Panc1 (cell line): ENCODE measurements at regions not wholly inside any gene's neighbourhood (a gene's known extent, or its start where the extent isn't known, plus 50 kb on each side); places are given as distances from the start of the nearest gene placed in this dataset.

ENCODE experiments used
- ATAC-seq: fragments of 200-7000 bp; cut with Tn5 transposase; 2 replicates; pipeline ENCODE4 v1.9.1; 2020; ENCODE audit warnings: mild to moderate bottlenecking, moderate library complexity
- BruUV-seq: library from RNA; stranded (reverse); fragments of 400-500 nt; replicated peaks from 2 replicates; lab custom pipeline; 2021; lab: Mats Ljungman, UMichigan
- CTCF ChIA-PET: fragments of 300-600 bp; sonication (Branson Sonifier 250); formaldehyde crosslinking; loops from one replicate; lab custom pipeline; 2022; ENCODE audit warnings: antibody characterized with exemption; lab: Charles Lee
- POLR2A ChIA-PET: fragments of 300-600 bp; sonication (Branson Sonifier 250); formaldehyde crosslinking; loops from one replicate; lab custom pipeline; 2022; ENCODE audit warnings: antibody characterized with exemption; lab: Charles Lee
- DNase-seq: peaks from one replicate; pipeline ENCODE4 v3.0.0-alpha.2; 2010; ENCODE audit warnings: low read depth, low spot score
- H3K27ac ChIP-seq: 2 replicates; pipeline ENCODE4 v1.5.1; 2011; ENCODE audit warnings: mild to moderate bottlenecking, low read length, inconsistent platforms
- H3K27me3 ChIP-seq: fragments of 200-500 bp; sonication (Bioruptor generic); 2 replicates; pipeline ENCODE4 v1.6.0; 2014; ENCODE audit warnings: low read length, inconsistent platforms; ENCODE audit not compliant: control insufficient read depth, insufficient read depth
- H3K36me3 ChIP-seq: fragments of 200-500 bp; sonication (Bioruptor generic); 2 replicates; pipeline ENCODE4 v1.5.1; 2014; ENCODE audit warnings: inconsistent platforms, mild to moderate bottlenecking, low read length, moderate library complexity; ENCODE audit not compliant: control insufficient read depth, insufficient read depth
- H3K4me1 ChIP-seq: 2 replicates; pipeline ENCODE4 v1.5.1; 2011; ENCODE audit warnings: inconsistent platforms, mild to moderate bottlenecking, low read length, moderate library complexity; ENCODE audit not compliant: control insufficient read depth, insufficient read depth
- H3K4me3 ChIP-seq, 2 experiments: 2 replicates each; pipeline ENCODE4 v1.5.1; 2011 to 2012; ENCODE audit warnings: low read depth in 2 of 2, low read length in 2 of 2, mild to moderate bottlenecking in 2 of 2, inconsistent platforms in 1 of 2, moderate library complexity in 1 of 2
- H3K9me3 ChIP-seq: fragments of 200-500 bp; sonication (Bioruptor generic); 2 replicates; pipeline ENCODE4 v1.5.1; 2014; ENCODE audit warnings: low read depth, mild to moderate bottlenecking, inconsistent platforms, low read length, moderate library complexity; ENCODE audit not compliant: control insufficient read depth, insufficient read depth
- POLR2AphosphoS5 ChIP-seq: IDR thresholded peaks from 2 replicates; pipeline ENCODE4 v1.6.1; 2012; ENCODE audit warnings: mild to moderate bottlenecking, low read depth, low read length, moderate library complexity
- SIN3A ChIP-seq: IDR thresholded peaks from 2 replicates; pipeline ENCODE4 v1.6.1; 2012; ENCODE audit warnings: low read depth, mild to moderate bottlenecking, low read length, moderate library complexity, borderline replicate concordance; ENCODE audit not compliant: insufficient read depth
- TCF7L2 ChIP-seq: IDR thresholded peaks from 2 replicates; pipeline ENCODE4 v1.6.1; 2011; ENCODE audit warnings: mild to moderate bottlenecking, low read depth, low read length, inconsistent platforms
- in situ Hi-C: cut with HindIII; loops from 2 replicates; pipeline ENCODE4 v1.10.0; 2016; ENCODE audit warnings: low sequenced_read_pairs, low pct_unique_long_range_greater_than_20kb
- intact Hi-C: fragments of 100-400 bp; cut with micrococcal nuclease; formaldehyde crosslinking; loops from one replicate; pipeline ENCODE4 v1.10.0; 2022; ENCODE audit not compliant: unreplicated experiment
- TF ChIP-seq, protein P1 (sequence below): fragments of 450-650 bp; IDR thresholded peaks from 2 replicates; pipeline ENCODE4 v1.5.1; 2017; ENCODE audit warnings: mild to moderate bottlenecking
- TF ChIP-seq, protein P2 (sequence below), 2 experiments: IDR thresholded peaks; 2 replicates each; pipeline ENCODE4 v1.6.1; 2011 to 2012; ENCODE audit warnings: low read depth in 2 of 2, control low read depth in 1 of 2, low read length in 1 of 2, mild to moderate bottlenecking in 1 of 2, moderate library complexity in 1 of 2; ENCODE audit not compliant: insufficient read depth in 1 of 2

DNA sequence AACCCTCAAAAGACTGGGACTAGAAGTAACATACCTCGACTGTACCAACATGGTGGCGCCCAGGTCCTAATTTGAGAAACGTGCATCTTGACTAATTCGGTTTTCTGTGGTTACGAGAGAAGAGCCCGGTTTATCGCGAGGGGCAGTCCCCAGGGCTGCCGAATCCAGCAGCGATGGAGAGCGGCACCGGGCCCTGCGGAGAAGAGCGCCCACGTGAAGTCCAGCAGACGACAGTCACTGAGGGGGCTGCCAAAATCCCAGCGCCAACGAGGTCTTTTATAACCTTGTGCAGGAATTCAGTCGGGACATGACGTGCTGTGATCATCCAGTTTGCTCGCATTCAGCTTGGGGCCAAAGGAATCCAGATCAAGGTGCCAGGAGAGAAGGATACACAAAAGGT lies 187.5 kb upstream of the SLITRK2 start:
- DNase-seq: no peak
- no TSS peak for BruUV-seq
- intact Hi-C loops (no loop called here), in situ Hi-C loops (no loop called here)
- no peak for TF ChIP-seq TCF7L2
- TF ChIP-seq SIN3A: no peak
- TF ChIP-seq, protein P1, sequence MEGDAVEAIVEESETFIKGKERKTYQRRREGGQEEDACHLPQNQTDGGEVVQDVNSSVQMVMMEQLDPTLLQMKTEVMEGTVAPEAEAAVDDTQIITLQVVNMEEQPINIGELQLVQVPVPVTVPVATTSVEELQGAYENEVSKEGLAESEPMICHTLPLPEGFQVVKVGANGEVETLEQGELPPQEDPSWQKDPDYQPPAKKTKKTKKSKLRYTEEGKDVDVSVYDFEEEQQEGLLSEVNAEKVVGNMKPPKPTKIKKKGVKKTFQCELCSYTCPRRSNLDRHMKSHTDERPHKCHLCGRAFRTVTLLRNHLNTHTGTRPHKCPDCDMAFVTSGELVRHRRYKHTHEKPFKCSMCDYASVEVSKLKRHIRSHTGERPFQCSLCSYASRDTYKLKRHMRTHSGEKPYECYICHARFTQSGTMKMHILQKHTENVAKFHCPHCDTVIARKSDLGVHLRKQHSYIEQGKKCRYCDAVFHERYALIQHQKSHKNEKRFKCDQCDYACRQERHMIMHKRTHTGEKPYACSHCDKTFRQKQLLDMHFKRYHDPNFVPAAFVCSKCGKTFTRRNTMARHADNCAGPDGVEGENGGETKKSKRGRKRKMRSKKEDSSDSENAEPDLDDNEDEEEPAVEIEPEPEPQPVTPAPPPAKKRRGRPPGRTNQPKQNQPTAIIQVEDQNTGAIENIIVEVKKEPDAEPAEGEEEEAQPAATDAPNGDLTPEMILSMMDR: no peak
- Histone ChIP-seq H3K27ac (no peak overlapping the region), H3K4me3 (no peak overlapping the region), H3K4me1 (no peaks in the 10 kb centered on the region), H3K27me3 (no peaks in the 10 kb centered on the region), H3K36me3 (no peaks in the 10 kb centered on the region), H3K9me3 (no peaks in the 10 kb centered on the region)
- ATAC-seq: no peak
- POLR2A ChIA-PET: no interaction called here
- CTCF ChIA-PET: no interaction called here

DNA sequence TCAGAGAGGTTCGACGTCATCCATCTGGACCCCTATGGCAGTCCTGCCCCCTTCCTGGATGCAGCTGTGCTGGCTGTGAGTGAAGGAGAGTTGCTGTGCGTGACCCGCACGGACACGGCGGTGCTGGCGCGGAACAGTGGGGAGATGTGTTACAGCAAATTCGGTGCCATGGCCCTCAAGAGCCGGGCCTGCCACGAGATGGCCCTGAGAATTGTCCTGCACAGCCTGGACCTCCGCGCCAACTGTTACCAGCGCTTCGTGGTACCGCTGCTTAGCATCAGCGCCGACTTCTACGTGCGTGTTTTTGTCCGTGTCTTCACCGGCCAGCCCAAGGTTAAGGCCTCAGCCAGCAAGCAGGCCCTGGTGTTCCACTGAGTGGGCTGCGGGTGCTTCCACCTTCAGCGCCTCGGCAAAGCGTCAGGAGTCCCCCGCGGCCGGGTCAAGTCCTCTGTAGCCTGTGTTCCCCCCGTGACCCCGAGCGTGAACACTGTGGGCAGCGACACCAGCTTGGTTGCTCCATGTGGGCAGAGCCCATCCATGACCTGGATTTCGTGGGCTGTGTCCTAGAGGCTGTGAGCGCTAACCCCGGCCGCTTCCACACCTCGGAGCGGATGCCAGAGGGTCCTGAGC lies 186.7 kb upstream of the SLITRK2 start:
- in situ Hi-C loops: no loop called here
- ATAC-seq: no peak
- Histone ChIP-seq H3K9me3 (no peaks in the 10 kb centered on the region), H3K27me3 (no peaks in the 10 kb centered on the region), H3K36me3 (no peaks in the 10 kb centered on the region), H3K4me3 (no peak overlapping the region), H3K27ac (no peak overlapping the region), H3K4me1 (no peaks in the 10 kb centered on the region)
- intact Hi-C loops: no loop called here
- TF ChIP-seq, protein P2, sequence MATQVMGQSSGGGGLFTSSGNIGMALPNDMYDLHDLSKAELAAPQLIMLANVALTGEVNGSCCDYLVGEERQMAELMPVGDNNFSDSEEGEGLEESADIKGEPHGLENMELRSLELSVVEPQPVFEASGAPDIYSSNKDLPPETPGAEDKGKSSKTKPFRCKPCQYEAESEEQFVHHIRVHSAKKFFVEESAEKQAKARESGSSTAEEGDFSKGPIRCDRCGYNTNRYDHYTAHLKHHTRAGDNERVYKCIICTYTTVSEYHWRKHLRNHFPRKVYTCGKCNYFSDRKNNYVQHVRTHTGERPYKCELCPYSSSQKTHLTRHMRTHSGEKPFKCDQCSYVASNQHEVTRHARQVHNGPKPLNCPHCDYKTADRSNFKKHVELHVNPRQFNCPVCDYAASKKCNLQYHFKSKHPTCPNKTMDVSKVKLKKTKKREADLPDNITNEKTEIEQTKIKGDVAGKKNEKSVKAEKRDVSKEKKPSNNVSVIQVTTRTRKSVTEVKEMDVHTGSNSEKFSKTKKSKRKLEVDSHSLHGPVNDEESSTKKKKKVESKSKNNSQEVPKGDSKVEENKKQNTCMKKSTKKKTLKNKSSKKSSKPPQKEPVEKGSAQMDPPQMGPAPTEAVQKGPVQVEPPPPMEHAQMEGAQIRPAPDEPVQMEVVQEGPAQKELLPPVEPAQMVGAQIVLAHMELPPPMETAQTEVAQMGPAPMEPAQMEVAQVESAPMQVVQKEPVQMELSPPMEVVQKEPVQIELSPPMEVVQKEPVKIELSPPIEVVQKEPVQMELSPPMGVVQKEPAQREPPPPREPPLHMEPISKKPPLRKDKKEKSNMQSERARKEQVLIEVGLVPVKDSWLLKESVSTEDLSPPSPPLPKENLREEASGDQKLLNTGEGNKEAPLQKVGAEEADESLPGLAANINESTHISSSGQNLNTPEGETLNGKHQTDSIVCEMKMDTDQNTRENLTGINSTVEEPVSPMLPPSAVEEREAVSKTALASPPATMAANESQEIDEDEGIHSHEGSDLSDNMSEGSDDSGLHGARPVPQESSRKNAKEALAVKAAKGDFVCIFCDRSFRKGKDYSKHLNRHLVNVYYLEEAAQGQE (IDR thresholded peaks at IDR 0.05; ENCODE audit: insufficient read depth in 1 of 2, low read depth in 2 of 2, low read length in 1 of 2): no peak
- no peak for TF ChIP-seq POLR2AphosphoS5
- TF ChIP-seq TCF7L2: no peak
- CTCF ChIA-PET: no interaction called here
- no TSS peak for BruUV-seq
- DNase-seq: no peak
- POLR2A ChIA-PET: no interaction called here

DNA sequence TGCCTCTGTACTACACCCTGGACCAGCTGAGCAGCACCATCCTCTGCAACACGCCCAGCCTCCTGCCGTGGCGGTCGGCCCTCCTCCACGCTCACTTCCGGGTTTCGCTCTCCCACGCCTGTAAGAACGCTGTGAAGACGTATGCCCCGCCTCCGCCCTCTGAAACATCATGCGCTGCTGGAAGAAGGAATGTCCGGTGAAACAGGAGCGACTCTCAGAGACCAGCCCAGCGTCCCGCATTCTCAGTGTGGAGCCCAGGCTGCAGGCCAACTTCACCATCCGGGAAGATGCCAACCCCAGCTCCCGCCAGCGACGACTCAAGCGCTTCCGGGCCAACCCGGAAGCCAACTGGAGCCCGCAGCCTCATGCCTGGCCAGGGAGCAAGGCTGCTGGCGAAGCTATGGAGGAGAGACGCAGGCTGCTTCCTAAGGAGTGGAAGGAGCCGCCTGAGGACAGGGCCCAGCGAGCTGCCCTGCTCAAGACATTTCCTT lies 186.1 kb upstream of the SLITRK2 start:
- no TSS peak for BruUV-seq
- TF ChIP-seq, protein P1: no peak
- TF ChIP-seq POLR2AphosphoS5 (no peak), TCF7L2 (no peak), SIN3A (no peak)
- TF ChIP-seq, protein P2 (IDR thresholded peaks at IDR 0.05; ENCODE audit: insufficient read depth in 1 of 2, low read depth in 2 of 2, low read length in 1 of 2): no peak
- ATAC-seq (no peak), DNase-seq (no peak)
- intact Hi-C loops (no loop called here), in situ Hi-C loops (no loop called here)
- H3K36me3 ChIP-seq: no peaks in the 10 kb centered on the region
- no peaks in the 10 kb centered on the region for H3K9me3 ChIP-seq
- H3K27me3 ChIP-seq: no peaks in the 10 kb centered on the region
- H3K27ac ChIP-seq: no peak overlapping the region
- ChIA-PET POLR2A (no interaction called here), CTCF (no interaction called here)
- H3K4me3 ChIP-seq: no peak overlapping the region
- H3K4me1 ChIP-seq: no peaks in the 10 kb centered on the region
